Activated CD4-positive, alpha-beta T cell treated with anti-CD3 and anti-CD28 coated beads, Interleukin-2, Interleukin-4, amounts not matched to agents 100 ng/mL and 50 ng/mL, durations not matched to agents 16 hours and 8 hours (primary cell): ENCODE measurements at regions not wholly inside any gene's neighbourhood (a gene's known extent, or its start where the extent isn't known, plus 50 kb on each side); places are given as distances from the start of the nearest gene placed in this dataset.

Experiments used
- DNase-seq: peaks from one replicate; pipeline ENCODE4 v3.0.0-alpha.2; 2020; ENCODE audit warnings: low spot score

- DNase-seq: no peak
Observed at GRCh38 chr2:177021706-177022343, 190.8 kb upstream of the HNRNPA3 start.

GRCh38 chr2:177024765-177025164 lies 187.8 kb upstream of the HNRNPA3 start:
- DNase-seq: no peak

GRCh38 chr2:177026253-177026652 lies 186.3 kb upstream of the HNRNPA3 start:
- no peak for DNase-seq

GRCh38 chr2:177026956-177027355 lies 185.6 kb upstream of the HNRNPA3 start:
- DNase-seq: no peak

- DNase-seq: no peak
Observed at GRCh38 chr2:177028296-177028695, 184.3 kb upstream of the HNRNPA3 start.

GRCh38 chr2:177029075-177029474 lies 183.5 kb upstream of the HNRNPA3 start:
- no peak for DNase-seq

- no peak for DNase-seq
Observed at GRCh38 chr2:177029501-177029900, 183.1 kb upstream of the HNRNPA3 start.

- DNase-seq: no peak
Observed at GRCh38 chr2:177029901-177030300, 182.7 kb upstream of the HNRNPA3 start.

- DNase-seq: no peak
Observed at GRCh38 chr2:177030451-177031105, 182.0 kb upstream of the HNRNPA3 start.

GRCh38 chr2:177031438-177032180 lies 181.0 kb upstream of the HNRNPA3 start:
- DNase-seq: no peak

GRCh38 chr2:177036747-177037146 lies 175.8 kb upstream of the HNRNPA3 start:
- DNase-seq: no peak

GRCh38 chr2:177037569-177037968 lies 175.0 kb upstream of the HNRNPA3 start:
- DNase-seq: no peak

GRCh38 chr2:177038787-177039484 lies 173.7 kb upstream of the HNRNPA3 start:
- DNase-seq: no peak

- DNase-seq: no peak
Observed at GRCh38 chr2:177042311-177042710, 170.3 kb upstream of the HNRNPA3 start.

GRCh38 chr2:177044671-177045070 lies 167.9 kb upstream of the HNRNPA3 start:
- DNase-seq: no peak

GRCh38 chr2:177048981-177049380 lies 163.6 kb upstream of the HNRNPA3 start:
- no peak for DNase-seq

- no peak for DNase-seq
Observed at GRCh38 chr2:177051278-177051677, 161.3 kb upstream of the HNRNPA3 start.

GRCh38 chr2:177052471-177052870 lies 160.1 kb upstream of the HNRNPA3 start:
- DNase-seq: no peak

- DNase-seq: no peak
Observed at GRCh38 chr2:177053038-177053437, 159.6 kb upstream of the HNRNPA3 start.

GRCh38 chr2:177053716-177054115 lies 158.9 kb upstream of the HNRNPA3 start:
- no peak for DNase-seq

GRCh38 chr2:177056481-177056929 lies 156.1 kb upstream of the HNRNPA3 start:
- no peak for DNase-seq

- DNase-seq: peak; percentile 36
Observed at GRCh38 chr2:177058747-177059146, 153.8 kb upstream of the HNRNPA3 start.

GRCh38 chr2:177059293-177059692 lies 153.3 kb upstream of the HNRNPA3 start:
- DNase-seq: no peak
